Hepatic stellate cell (primary cell): ENCODE measurements at regions not wholly inside any gene's neighbourhood (a gene's known extent, or its start where the extent isn't known, plus 50 kb on each side); places are given as distances from the start of the nearest gene placed in this dataset.
A peak's percentile ranks its signal among the peaks of the same experiment; 100 is the strongest.

ENCODE experiments used
- DNase-seq: peaks from one replicate; pipeline ENCODE4 v3.0.0; 2011; ENCODE audit warnings: low spot score

DNA sequence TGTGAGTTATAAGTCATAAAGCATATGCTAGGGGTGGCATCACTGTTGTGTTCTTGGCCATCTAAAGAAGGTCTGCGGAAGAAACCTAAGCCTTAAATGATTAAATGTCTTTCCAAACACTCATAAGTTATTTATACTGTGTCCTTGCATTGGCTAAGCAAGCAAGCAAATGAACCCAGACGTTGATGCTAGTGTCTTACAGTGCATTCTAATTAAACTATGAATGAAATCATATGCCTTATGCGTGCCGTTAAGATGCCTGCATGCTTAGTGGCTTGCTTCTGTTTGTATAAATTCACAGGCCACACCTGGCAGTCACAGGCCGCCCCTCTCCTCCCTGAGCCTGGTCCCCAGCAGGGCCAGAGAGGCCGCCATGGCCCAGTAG is 49.9 kb downstream of the RIN2 start:
- no peak for DNase-seq

DNA sequence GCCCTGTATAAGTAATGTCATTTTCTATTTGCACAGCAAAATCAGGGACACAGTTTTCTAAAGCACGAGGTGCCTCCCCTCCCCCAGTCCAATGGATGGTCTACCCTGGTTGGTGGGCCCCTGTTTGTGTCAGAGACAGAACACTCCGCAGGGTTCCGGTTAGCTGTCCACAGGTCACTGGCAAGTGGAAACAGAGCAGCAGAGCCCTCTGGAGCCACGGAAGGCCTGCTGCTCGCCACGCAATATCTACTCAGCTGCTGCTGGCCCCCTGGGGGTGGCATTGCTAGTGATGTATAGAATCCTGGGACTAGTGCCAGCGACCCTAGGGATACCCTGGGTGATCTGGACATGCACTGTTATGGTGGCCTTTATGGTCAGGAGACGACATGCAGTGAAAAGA is 50.4 kb downstream of the RIN2 start:
- no peak for DNase-seq

DNA sequence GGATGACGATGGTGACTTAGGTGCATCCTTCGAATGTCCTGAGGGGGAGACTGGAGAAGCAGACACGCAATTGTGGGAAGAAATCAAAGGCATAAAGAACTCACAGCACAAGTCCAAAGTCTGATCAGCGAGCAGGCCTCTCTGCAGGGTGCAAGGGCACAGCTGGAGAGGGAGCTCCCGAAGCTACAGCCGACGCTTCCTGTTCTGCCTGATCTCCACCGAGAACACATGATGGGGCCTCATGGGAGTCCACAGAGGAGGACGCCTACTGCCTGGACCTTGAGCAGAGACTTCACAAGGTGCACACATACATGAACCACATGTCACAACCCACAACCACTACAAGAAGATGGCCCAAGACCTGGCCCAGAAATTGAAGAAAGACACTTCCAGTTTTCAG is 51.4 kb downstream of the RIN2 start:
- DNase-seq, result no peak

DNA sequence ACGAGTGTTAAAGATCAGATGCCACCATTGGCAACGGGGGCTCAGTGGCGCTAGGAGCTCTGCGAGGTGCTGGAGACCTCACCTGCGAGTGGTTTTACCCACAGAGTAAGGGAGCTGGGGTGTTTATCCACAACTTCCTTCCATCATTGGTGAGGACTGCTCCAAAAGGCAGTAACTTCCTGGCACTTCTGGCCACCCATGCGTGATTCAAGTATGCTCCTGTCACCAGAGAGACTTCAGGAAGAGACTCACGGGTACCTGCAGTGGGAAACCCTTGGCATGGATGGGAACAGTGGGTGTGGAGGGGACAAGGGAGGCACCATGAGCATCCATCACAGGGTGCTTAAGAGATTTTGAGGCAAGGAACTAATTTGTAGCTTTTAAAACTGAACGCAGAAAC is 53.2 kb downstream of the RIN2 start:
- no peak for DNase-seq

DNA sequence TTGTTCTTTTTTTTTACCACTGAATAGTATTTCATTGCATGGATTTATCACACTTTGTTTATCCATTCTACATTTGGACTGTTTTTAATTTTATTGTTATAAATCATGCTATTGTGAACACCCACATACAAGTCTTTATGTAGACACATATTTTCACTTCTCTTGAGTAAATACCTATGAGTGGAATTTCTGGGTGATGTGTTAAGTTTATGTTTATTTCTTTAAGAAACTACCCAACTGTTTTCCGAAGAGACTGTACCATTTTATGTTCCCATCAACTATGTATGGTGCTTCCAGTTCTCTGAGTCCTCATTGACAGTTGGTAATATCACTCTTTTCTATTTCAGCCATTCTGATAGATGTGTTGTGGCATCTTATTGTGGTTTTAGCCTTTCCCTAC is 54.0 kb downstream of the RIN2 start:
- no peak for DNase-seq

DNA sequence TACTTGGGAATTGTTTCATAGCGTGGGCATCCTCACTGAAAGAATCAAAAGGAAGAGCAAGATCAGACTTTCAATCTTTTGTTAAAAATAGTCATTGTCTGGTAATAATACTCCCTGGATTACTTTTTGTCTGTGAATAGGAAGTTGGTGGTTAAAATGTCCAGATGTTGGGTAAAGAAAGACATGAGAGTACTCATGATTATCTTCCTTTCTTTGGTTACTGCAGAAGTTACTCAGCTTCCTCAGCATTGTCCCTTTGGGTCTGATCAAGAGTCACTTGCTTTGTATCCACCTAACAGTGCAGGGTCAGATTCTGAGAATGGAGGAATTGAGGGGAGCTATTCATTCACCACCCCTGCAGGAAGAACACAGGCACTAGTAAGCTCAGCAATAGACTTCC is 54.6 kb downstream of the RIN2 start:
- no peak for DNase-seq

DNA sequence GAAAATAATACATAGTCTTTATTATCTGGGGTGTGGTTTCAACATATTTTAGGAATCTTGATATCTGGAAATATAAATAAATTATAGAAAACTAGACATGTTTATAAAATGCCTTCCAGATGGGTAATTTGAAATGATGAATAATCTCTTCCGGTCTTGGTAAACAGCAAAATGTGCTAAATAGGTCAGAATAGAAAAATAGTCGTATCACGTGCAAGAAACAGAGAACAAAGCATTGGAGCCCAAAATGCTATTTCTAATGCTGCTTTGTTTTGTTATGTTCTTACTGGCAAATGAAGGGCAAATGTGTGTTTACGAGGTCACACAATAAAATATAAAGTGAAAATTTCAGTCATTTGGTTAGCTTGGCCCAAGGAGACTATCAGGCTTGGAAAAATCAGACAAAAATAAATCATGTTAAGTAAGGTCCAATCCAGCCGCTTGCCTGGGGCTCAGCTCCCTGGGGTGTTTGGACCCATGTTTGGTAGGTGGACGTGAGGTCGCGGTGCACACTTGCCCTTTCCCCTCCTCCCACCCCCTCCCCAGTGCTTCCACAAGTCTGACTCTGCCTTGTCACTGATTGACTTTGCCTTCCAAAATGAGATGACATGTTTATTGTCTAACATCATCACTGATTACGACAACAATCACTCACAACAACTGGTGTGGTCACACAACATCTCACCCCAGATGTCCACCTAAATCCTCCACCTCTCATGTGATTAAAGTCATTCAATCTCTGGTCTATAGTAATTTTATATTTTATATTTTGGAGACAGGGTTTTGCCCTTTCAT is 56.0 kb downstream of the RIN2 start:
- no peak for DNase-seq

DNA sequence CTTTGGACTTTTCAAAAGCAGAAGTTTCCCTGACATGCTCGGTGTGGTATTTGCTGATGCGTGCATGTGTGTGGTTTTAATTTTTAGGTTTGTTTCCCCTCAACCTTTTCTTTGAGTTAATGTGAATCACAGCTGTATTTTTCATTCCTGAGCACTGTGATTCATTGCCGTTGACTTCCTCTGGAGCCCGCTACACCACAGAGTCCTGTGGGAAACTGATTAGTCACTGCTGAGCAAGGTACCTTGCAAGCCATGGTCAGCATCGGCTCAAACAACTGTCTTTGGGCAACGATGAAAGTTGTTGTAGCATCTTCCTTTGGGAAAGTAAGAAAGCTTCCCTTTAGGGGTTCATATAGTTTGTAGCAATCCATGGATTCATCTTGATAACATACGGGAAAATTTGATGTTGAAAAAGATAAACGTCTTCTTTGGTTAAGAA is 57.5 kb downstream of the RIN2 start:
- DNase-seq, result peak; percentile 84

DNA sequence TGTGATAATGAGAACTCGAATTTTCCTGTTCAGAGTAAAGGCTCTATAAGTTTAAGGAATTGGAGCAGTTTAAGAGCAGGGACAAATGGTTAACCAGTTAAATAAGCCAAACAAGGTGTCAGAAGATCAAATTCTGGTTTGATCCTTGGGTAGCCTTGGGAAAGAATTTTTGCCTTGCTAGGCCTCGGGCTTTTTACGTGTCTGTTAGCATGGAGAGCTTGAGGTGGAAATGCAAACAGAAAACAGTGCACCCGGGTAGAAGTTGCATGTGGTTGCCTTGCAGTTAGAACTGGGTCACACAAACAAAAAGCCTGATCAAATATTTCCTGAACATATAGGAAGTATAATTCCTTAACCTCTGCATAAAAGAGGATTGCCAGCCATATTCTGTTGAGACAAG is 58.3 kb downstream of the RIN2 start:
- DNase-seq, result no peak

DNA sequence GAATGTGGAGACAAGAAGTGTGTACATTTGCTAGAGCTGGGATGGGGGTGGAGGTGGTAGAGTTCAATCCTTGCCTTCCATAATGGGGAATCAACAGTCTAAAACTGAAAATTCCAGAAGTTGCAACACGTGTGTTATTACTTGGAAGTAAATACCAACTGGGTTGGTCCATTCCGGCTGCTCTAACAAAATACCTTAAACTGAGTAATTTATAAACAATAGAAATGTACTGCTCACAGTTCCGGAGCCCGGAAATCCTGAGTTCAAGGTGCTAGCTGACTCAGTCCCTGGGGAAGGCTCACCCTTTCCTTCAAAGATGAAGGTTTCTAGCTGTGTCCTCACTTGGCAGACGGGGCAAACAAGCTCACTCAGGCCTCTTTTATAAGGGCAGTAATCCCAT is 59.0 kb downstream of the RIN2 start:
- no peak for DNase-seq

DNA sequence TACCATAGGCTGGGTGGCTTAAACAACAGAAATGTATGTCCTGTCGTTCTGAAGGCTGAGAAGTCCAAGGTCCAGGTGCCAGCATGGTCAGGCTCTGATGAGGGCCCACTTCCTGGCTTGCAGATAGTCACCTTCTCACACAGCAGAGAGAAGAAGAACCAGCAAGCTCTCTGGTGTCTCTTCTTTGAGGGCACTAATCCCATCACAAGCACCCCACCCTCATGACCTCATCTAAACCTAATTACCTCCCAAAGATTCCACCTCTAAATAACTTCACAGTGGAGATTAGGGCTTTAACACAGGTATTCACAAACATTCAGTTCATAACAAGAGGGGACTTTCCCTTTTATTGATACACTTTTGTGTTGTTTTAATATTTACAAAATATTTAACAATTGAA is 61.1 kb downstream of the RIN2 start:
- no peak for DNase-seq

DNA sequence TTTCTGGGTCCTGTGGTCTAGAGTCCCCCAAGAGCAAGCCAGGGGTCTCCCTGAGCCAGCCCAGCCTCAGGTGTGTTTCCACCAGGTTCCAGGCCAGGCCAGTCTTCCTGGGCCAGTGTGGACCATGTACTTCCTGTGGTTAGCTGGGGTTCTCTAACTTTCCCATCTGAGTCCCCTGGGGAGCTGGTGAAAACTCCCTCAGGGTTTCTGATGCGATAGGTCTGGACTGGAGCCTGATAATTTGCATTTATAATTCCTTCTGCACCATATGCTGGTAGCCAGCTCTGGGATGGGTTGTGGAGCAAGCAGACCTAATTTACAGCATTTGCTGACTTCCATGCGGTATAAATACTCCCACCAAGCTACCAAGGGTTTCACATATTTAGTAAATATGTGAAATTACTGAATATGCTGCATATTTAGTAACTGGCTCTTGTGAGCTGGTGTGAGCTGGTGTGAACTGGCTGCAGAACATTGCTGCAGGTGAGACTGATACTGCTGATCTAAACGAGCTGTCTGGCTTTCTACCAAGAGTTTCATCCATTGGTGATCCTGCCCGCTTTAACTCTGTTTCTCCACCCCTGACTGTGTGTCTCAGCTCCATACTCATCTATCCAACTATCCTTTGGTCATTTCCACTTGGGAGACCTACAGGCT is 62.6 kb downstream of the RIN2 start:
- DNase-seq, result no peak

DNA sequence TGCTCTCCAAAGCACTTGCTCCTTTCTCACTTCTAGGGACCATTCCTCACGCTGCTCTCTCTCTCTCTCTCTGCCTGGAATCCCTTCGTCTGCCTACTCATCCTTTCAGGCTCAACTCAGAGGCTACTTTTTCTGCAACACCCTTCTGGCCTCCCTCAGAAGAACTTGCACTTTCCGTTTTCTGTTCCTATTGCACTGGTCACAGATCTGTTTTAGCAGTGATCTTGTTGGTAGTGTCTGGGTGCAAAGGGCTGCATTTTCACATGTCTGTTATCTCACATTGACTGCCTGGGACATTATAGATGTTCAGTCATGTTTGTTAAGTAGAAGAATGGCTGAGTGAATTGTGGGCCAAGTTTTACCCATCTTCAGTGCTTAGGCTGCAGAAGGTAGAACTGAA is 63.5 kb downstream of the RIN2 start:
- no peak for DNase-seq

DNA sequence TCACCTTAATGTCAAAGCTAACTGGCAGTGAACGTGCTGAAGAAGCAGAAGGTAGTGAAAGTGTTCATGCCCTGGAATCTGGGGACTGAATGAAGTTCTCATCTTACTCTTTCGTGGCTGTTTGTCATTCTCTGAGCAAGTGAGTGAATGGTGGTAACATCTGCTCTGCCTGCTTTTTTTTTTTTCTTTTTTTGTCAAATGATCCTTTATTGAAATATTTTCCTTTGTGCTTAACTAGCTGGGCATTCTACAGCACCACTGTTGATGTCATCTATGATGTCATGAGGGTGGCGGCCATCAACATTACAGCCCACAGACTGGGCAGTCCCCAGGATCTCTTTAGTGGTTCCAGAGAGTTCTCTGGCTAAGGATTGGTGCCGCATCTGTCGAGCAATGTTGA is 65.2 kb downstream of the RIN2 start:
- DNase-seq, result no peak

DNA sequence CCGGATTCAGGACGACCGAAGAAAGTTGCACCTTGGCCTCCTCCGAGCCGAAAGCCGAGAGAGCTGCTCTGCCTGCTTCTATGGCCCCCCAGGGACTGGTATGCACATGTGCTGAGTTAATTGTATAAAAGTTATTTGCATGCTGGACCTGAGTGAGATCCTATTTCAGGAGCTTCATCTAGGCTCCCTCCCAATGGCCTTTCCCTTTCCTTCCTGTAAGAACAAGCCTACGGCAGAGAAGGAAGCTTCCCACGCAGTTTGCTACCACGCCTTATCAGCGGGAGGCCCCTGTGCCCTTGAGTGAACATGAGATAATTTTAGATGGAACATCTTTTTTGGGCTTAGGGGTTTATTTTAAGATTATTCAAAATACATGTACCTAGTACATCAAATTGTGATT is 65.9 kb downstream of the RIN2 start:
- DNase-seq, result no peak

DNA sequence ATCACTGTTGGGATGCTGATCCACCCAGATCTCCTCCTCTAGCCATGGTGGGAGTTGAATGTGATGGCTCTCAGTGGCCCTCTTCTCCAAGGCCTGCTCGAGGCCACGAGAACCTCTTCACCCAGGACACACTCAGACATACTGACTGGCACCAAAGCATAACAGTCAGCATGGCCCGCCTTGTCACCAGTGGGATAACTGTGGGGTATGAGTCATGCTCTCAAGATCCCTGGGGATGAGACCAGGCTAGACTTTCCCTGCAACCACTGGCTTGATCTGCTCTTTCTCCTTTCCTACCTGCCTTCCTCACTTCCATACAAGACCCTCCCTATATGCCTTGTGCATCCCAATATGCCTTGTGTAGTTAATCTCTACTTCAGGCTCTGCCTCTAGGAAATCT is 66.8 kb downstream of the RIN2 start:
- DNase-seq, result peak; percentile 39

DNA sequence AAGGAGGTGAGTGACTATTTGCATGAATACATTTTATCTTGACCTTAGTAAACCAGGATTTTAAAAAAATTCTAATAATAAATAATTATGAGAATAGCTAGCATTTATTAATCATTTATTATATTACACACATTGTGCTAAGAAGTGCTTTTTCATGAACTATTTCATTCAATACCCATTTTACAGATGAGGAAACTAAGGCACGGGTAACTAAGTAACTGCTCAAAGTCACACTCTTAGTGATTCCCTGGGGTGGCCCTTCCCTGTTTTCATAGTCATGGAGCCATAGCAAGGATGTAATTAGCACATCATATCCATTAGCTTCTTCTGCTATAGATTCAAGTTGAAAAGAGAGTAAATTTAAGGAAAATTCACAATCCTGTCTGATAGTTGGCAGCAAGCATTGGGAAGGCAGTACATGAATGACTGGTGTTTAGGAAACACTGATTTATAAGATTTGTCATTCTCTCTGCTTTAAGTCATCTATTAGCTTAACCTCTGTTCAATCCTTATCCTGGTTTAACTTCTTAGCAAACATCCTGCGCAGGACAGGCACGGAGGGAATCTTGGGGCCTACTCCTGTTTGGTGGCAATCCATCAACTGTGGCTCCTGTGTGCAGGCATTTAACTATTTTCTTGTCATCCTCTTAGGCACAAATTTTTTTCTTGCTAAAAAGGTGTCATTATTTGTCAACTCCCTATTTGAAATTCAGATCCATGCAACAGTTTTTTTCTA is 68.3 kb downstream of the RIN2 start:
- DNase-seq, result no peak

DNA sequence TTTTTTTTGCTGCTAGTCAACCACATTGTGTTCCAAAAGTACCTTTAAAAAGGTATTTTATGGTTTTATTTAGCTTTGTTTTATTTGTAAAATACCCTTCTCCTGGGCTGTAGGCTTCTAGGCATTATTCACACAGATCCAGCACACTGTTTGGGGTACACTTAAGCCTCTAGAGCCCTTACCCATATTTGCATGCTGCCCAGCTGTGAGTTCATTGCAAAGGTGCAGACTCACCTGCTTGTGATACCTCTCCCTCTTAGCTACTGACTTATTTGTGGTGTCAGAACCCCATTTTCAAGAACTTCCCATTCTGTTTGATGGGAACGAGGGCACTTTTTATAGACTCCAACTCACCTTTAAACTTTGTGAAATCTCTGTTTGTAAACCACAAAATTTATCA is 69.8 kb downstream of the RIN2 start:
- DNase-seq, result no peak

DNA sequence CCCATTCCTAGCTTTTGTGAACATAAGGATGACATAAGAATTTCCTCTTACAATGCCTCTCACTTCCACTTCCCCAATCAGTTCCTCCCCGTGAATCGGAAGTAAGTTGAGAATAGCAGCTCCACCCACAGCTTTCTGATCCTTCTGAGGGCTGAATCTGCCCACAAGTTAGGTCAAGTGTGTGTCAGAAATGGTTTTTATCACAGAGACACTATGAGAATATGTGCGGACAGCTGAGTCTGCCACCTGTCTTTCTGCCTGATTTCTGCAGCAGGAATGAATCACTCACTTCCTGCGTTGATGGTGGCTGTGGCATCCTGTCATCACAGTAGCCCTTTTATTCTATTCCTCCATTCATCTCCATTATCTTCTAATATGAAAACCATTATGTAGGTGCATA is 70.2 kb downstream of the RIN2 start:
- peak; percentile 34 for DNase-seq

DNA sequence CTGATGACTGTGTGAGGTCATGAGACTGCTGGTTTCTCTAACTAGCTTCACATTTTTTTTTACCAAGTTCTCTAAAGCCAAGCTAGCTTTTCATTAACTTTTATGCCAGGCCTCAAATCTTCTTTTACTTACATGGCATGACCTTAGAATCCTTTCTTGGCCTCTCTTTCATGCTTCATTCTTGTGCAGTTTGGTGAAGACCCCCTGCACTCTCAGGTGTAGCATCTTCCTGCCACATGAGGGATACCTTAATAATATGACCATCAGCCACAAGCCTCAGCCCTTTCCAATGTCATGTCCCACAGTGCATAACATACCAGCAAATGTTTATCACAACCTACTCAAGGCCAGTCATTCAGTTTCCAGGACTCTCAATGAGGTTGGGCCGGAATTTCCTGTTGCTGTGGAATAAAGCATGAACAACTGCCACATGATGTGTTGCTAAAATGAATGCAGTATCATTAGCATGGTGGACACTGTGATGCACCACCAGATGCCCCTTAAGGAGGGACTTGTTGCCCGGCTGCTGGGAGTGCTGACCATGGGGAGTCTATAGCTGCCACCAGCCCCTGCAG is 72.2 kb downstream of the RIN2 start:
- no peak for DNase-seq

DNA sequence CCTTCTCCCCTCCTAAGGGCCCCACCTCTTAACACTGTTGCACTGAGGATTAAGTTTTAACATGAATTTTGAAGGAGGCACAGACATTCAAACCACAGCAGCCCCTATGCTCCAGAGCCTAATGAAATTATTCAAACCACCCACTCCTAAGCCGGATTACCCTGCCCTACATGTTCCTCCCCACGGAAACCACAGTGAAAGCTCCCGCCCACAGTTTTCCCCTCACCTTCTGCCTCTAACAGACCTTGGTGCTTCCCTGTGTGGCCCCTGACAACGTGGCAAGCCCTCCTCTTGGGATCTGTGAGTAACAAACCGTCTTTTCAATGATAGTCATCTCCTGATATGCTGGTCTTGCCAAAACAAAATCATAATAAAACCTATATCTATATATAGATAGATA is 74.8 kb downstream of the RIN2 start:
- no peak for DNase-seq

DNA sequence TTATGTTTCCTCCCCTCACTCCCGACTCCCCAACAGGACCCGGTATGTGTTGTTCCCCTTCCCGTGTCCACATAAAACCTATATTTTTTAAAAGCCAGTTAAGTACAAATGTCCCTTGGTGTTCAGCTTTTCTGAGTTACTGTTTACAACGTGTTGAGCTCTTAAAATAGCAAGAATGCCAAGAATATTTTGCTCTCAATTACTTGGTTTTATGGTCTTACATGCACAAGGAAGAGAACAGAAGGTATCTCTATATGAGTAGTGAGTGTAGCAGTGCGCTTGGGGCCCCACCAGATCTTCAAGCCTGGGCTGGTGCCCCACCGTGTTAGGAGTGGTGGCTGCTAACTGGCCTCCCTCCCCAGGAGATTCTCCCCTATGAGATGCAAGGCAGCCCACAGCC is 75.3 kb downstream of the RIN2 start:
- DNase-seq, result no peak

DNA sequence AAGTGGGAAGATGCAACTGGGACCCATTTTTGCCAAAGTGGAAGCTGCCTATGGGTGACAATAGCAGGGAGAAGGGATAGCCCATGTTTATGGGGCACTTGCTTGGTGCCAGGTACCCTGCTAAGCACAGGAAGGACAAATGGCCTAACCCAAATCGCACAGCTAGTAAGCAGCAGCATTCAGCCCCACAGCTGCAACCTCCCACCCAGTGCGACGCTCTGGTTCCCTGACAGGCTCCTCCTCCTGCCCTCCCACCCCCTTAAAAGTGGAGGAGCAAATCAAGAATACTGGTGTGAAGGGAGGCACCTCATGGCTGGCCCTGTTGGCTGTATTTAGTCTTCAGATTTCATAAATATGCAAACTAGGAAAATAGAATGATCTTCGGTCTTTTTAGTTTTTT is 76.2 kb downstream of the RIN2 start:
- DNase-seq, result no peak
